Osteocyte (in vitro differentiated cells): ENCODE measurements at regions not wholly inside any gene's neighbourhood (a gene's known extent, or its start where the extent isn't known, plus 50 kb on each side); places are given as distances from the start of the nearest gene placed in this dataset.

ENCODE experiments used
- DNase-seq: peaks from one replicate; pipeline ENCODE4 v3.0.0; 2021; ENCODE audit warnings: mixed read lengths; ENCODE audit not compliant: unreplicated experiment; ENCODE audit errors: extremely low spot score
- H3K27ac Mint-ChIP-seq: one replicate; pipeline ENCODE4 v1.8.0; 2021; ENCODE audit warnings: mild to moderate bottlenecking, mixed read lengths; ENCODE audit not compliant: unreplicated experiment
- H3K27me3 Mint-ChIP-seq: one replicate; pipeline ENCODE4 v1.8.0; 2021; ENCODE audit warnings: mixed read lengths; ENCODE audit not compliant: unreplicated experiment
- H3K36me3 Mint-ChIP-seq: one replicate; pipeline ENCODE4 v1.8.0; 2021; ENCODE audit warnings: mixed read lengths; ENCODE audit not compliant: unreplicated experiment
- H3K4me1 Mint-ChIP-seq: one replicate; pipeline ENCODE4 v1.8.0; 2021; ENCODE audit warnings: mixed read lengths; ENCODE audit not compliant: unreplicated experiment
- H3K4me3 Mint-ChIP-seq: one replicate; pipeline ENCODE4 v1.8.0; 2021; ENCODE audit warnings: mild to moderate bottlenecking, moderate library complexity, mixed read lengths; ENCODE audit not compliant: unreplicated experiment
- H3K9me3 Mint-ChIP-seq: one replicate; pipeline ENCODE4 v1.8.0; 2021; ENCODE audit warnings: mixed read lengths; ENCODE audit not compliant: unreplicated experiment
- TF ChIP-seq, protein P1 (sequence below): fragments of 200-600 bp; sonication (generic); IDR thresholded peaks from 2 replicates; pipeline ENCODE4 v1.5.0; 2021; ENCODE audit warnings: antibody characterized with exemption, mild to moderate bottlenecking, moderate library complexity

DNA sequence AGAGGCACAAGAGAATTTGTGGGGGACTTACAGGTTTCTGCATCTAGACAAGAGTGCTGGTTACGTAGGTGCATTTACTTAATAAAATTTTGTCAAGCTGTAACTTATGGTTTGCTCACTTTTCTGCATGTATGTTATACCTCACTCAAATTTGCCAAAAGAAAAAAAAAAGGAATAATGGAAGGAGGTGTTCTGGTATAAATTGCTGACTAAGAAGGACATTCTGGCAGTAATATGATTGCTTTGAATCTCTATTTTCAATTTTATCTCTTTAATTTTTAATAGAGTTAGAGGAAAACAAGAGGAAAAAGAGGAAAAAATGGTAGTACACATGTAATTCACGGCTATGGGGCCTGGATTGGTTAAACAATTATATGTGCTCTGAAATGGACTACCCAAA lies 119.5 kb downstream of the DUSP10 start:
- TF ChIP-seq, protein P1, sequence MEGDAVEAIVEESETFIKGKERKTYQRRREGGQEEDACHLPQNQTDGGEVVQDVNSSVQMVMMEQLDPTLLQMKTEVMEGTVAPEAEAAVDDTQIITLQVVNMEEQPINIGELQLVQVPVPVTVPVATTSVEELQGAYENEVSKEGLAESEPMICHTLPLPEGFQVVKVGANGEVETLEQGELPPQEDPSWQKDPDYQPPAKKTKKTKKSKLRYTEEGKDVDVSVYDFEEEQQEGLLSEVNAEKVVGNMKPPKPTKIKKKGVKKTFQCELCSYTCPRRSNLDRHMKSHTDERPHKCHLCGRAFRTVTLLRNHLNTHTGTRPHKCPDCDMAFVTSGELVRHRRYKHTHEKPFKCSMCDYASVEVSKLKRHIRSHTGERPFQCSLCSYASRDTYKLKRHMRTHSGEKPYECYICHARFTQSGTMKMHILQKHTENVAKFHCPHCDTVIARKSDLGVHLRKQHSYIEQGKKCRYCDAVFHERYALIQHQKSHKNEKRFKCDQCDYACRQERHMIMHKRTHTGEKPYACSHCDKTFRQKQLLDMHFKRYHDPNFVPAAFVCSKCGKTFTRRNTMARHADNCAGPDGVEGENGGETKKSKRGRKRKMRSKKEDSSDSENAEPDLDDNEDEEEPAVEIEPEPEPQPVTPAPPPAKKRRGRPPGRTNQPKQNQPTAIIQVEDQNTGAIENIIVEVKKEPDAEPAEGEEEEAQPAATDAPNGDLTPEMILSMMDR, result no peak
- Mint-ChIP-seq H3K4me3 (no peak overlapping the region), H3K9me3 (no peaks in the 10 kb centered on the region), H3K4me1 (no peaks in the 10 kb centered on the region), H3K36me3 (no peaks in the 10 kb centered on the region), H3K27ac (no peak overlapping the region), H3K27me3 (peaks cover 61% of the 10 kb centered on the region)
- DNase-seq, result no peak

DNA sequence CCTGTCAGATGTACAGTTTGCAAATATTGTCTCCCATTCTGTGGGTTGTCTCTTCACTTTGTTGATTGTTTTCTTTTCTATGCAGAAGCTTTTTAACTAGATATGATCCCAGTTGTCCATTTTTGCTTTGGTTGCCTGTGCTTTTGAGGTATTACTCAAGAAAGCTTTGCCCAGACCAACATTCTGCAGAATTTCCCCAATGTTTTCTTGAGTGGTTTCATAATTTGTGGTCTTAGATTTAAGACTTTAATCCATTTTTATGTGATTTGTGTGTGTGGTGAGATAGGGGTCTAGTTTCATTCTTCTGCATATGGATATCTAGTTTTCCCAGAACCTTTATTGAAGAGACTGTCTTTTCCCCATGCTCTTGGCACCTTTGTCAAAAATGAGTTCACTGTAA lies 116.9 kb downstream of the DUSP10 start:
- H3K4me3 Mint-ChIP-seq, result no peak overlapping the region
- no peaks in the 10 kb centered on the region for H3K4me1 Mint-ChIP-seq
- peaks cover 57% of the 10 kb centered on the region for H3K27me3 Mint-ChIP-seq
- H3K36me3 Mint-ChIP-seq, result no peaks in the 10 kb centered on the region
- DNase-seq, result no peak
- TF ChIP-seq, protein P1, result no peak
- H3K27ac Mint-ChIP-seq, result no peak overlapping the region
- H3K9me3 Mint-ChIP-seq, result no peaks in the 10 kb centered on the region

DNA sequence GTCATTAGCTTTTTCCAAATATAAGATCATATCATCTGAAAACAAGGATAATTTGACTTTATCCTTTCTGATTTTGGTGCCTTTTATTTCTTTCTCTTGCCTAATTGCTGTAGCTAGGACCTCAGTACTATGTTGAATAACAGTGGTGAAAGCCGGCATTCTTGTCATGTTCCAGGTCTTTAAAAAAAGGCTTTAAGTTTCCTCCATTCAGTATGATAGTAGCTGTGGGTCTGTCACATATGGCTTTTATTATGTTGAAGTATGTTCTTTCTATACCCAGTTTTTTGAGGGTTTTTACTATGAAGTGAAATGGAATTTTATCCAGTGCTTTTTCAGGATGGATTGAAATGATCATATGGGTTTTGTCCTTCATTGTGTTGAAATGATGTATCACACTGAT lies 115.8 kb downstream of the DUSP10 start:
- no peak for DNase-seq
- no peaks in the 10 kb centered on the region for H3K4me1 Mint-ChIP-seq
- H3K4me3 Mint-ChIP-seq, result no peak overlapping the region
- no peaks in the 10 kb centered on the region for H3K9me3 Mint-ChIP-seq
- no peak overlapping the region for H3K27ac Mint-ChIP-seq
- H3K27me3 Mint-ChIP-seq, result peaks cover 56% of the 10 kb centered on the region
- TF ChIP-seq, protein P1, result no peak
- H3K36me3 Mint-ChIP-seq, result no peaks in the 10 kb centered on the region

DNA sequence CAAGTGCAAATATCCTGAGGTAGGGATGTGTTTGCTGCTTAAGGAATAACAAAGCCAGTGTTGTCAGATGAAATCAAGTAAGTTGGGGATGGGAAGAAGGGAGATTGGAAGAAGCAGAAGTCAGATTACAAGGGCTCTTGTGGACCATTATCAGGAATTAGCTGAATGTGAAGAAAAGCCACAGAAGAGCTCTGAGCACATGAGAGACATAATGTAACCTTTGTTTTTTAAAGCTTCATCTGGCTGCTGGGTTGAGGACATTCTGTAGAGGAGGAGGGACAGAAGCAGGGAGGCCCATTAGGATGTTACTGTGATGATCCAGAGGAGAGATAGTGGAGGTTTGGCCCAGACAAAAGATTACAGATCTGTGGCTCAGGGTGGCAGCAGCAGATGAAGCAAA lies 111.7 kb downstream of the DUSP10 start:
- Mint-ChIP-seq H3K9me3 (no peaks in the 10 kb centered on the region), H3K4me1 (no peaks in the 10 kb centered on the region), H3K27ac (no peak overlapping the region), H3K4me3 (no peak overlapping the region), H3K27me3 (peaks cover 36% of the 10 kb centered on the region), H3K36me3 (no peaks in the 10 kb centered on the region)
- TF ChIP-seq, protein P1, result no peak
- no peak for DNase-seq

GRCh38 chr1:221631556-221631955 lies 110.3 kb downstream of the DUSP10 start:
- peaks cover 26% of the 10 kb centered on the region for H3K27me3 Mint-ChIP-seq
- no peak overlapping the region for H3K27ac Mint-ChIP-seq
- TF ChIP-seq, protein P1, result no peak
- no peak overlapping the region for H3K4me3 Mint-ChIP-seq
- H3K4me1 Mint-ChIP-seq, result no peaks in the 10 kb centered on the region
- H3K36me3 Mint-ChIP-seq, result no peaks in the 10 kb centered on the region
- no peaks in the 10 kb centered on the region for H3K9me3 Mint-ChIP-seq
- no peak for DNase-seq
